HCT116 (cell line): ENCODE measurements at regions not wholly inside any gene's neighbourhood (a gene's known extent, or its start where the extent isn't known, plus 50 kb on each side); places are given as distances from the start of the nearest gene placed in this dataset.

Source experiments
- ATAC-seq: fragments of 200-7000 bp; cut with Tn5 transposase; 2 replicates; pipeline ENCODE4 v1.9.1; 2020; ENCODE audit warnings: mild to moderate bottlenecking, moderate library complexity
- BruUV-seq: library from RNA; stranded (reverse); fragments of 400-500 nt; replicated peaks from 2 replicates; lab custom pipeline; 2021; lab: Mats Ljungman, UMichigan
- CTCF ChIA-PET: fragments of 300-600 bp; sonication (Branson Sonifier 250); formaldehyde crosslinking; loops from one replicate; lab custom pipeline; 2021; ENCODE audit warnings: antibody characterized with exemption; lab: Charles Lee
- POLR2A ChIA-PET: fragments of 300-600, 350-600 bp; sonication (Branson Sonifier 250); formaldehyde crosslinking; loops from one replicate; lab custom pipeline; 2021; ENCODE audit warnings: antibody characterized with exemption; lab: Charles Lee
- RAD21 ChIA-PET, 2 experiments: fragments of 300-600 bp; sonication (Branson Sonifier 250); formaldehyde crosslinking; loops; one replicate each; lab custom pipeline; 2023; ENCODE audit warnings: low total read pairs in 2 of 2; ENCODE audit not compliant: uncharacterized antibody in 2 of 2, unreplicated experiment in 2 of 2, low non-redundant PET in 1 of 2; lab: Charles Lee
- DNase-seq: peaks from one replicate; pipeline ENCODE4 v3.0.0-alpha.2; 2010; ENCODE audit warnings: low read depth, low spot score
- H2AFZ ChIP-seq: fragments of 200-600 bp; shearing (Covaris generic), sonication (generic); 2 replicates; pipeline ENCODE4 v1.6.1; 2017; ENCODE audit warnings: low read depth, mixed run types, mixed read lengths, antibody characterized with exemption, low read length; ENCODE audit not compliant: poor library complexity, severe bottlenecking
- H3K27ac ChIP-seq: 2 replicates; pipeline ENCODE4 v1.5.1; 2012; ENCODE audit warnings: low read depth, low read length
- H3K27me3 ChIP-seq: fragments of 200-600 bp; sonication (generic); 2 replicates; pipeline ENCODE4 v1.6.1; 2016; ENCODE audit warnings: mixed run types, low read length, mixed read lengths; ENCODE audit not compliant: insufficient read depth
- H3K36me3 ChIP-seq, 2 experiments: fragments of 200-500 bp in 1 of 2; fragments of 200-600 bp in 1 of 2; sonication (Bioruptor generic) in 1 of 2; sonication (generic) in 1 of 2; 2 replicates each; pipeline versions ENCODE4 v1.5.1 to v1.6.1; 2014 to 2016; ENCODE audit warnings: low read length in 2 of 2, inconsistent platforms in 1 of 2, mixed read lengths in 1 of 2, mixed run types in 1 of 2; ENCODE audit not compliant: insufficient read depth in 2 of 2, control insufficient read depth in 1 of 2
- H3K4me1 ChIP-seq, 2 experiments: fragments of 200-600 bp in 1 of 2; sonication (generic) in 1 of 2; 2 replicates each; pipeline versions ENCODE4 v1.5.1 to v1.6.1; 2012 to 2017; ENCODE audit warnings: low read length in 2 of 2, inconsistent platforms in 1 of 2, mild to moderate bottlenecking in 1 of 2, mixed read lengths in 1 of 2, mixed run types in 1 of 2, moderate library complexity in 1 of 2; ENCODE audit not compliant: insufficient read depth in 2 of 2, control insufficient read depth in 1 of 2
- H3K4me2 ChIP-seq: fragments of 200-600 bp; sonication (generic); 2 replicates; pipeline ENCODE4 v1.6.1; 2017; ENCODE audit warnings: mixed run types, low read length, mixed read lengths
- H3K4me3 ChIP-seq, 2 experiments: fragments of 200-600 bp in 1 of 2; sonication (generic) in 1 of 2; replicated peaks in 1 of 2; 2 replicates each; pipeline ENCODE4 v1.5.1; 2011 to 2016; ENCODE audit warnings: low read length in 2 of 2, control low read depth in 1 of 2, low read depth in 1 of 2, mild to moderate bottlenecking in 1 of 2, mixed read lengths in 1 of 2, mixed run types in 1 of 2
- H3K79me2 ChIP-seq: fragments of 200-600 bp; sonication (generic); 2 replicates; pipeline ENCODE4 v1.6.1; 2017; ENCODE audit warnings: mild to moderate bottlenecking, mixed run types, low read length, moderate library complexity, mixed read lengths; ENCODE audit not compliant: insufficient read depth
- H3K9ac ChIP-seq: fragments of 200-600 bp; sonication (generic); 2 replicates; pipeline ENCODE4 v1.6.1; 2016; ENCODE audit warnings: low read length, mixed read lengths
- H3K9me2 ChIP-seq: fragments of 200-600 bp; sonication (generic), shearing (Covaris generic); 2 replicates; pipeline ENCODE4 v1.6.1; 2017; ENCODE audit warnings: mixed run types, mild to moderate bottlenecking, moderate library complexity; ENCODE audit not compliant: insufficient read depth
- H3K9me3 ChIP-seq, 2 experiments: fragments of 200-500 bp in 1 of 2; fragments of 200-600 bp in 1 of 2; sonication (Bioruptor generic) in 1 of 2; sonication (generic) in 1 of 2; 2 replicates each; pipeline ENCODE4 v1.6.1; 2014 to 2017; ENCODE audit warnings: low read length in 2 of 2, mixed read lengths in 2 of 2, inconsistent platforms in 1 of 2, low read depth in 1 of 2, mild to moderate bottlenecking in 1 of 2, mixed run types in 1 of 2, moderate library complexity in 1 of 2; ENCODE audit not compliant: control insufficient read depth in 1 of 2, insufficient read depth in 1 of 2
- H4K20me1 ChIP-seq: fragments of 200-600 bp; sonication (generic), shearing (Covaris generic); 2 replicates; pipeline ENCODE4 v1.6.1; 2017; ENCODE audit warnings: mixed run types, mild to moderate bottlenecking, moderate library complexity; ENCODE audit not compliant: insufficient read depth
- EZH2phosphoT487 ChIP-seq: fragments of 200-600 bp; IDR thresholded peaks from 2 replicates; pipeline ENCODE4 v1.6.1; 2018; ENCODE audit warnings: antibody characterized with exemption, borderline replicate concordance
- JUND ChIP-seq: IDR thresholded peaks from 2 replicates; pipeline ENCODE4 v1.6.1; 2012
- MAX ChIP-seq: IDR thresholded peaks from 2 replicates; pipeline ENCODE4 v1.6.1; 2012
- POLR2A ChIP-seq: IDR thresholded peaks from 2 replicates; pipeline ENCODE4 v1.7.0; 2011; ENCODE audit warnings: borderline replicate concordance; ENCODE audit not compliant: insufficient read depth, insufficient read length; ENCODE audit errors: extremely low read depth
- POLR2AphosphoS5 ChIP-seq: IDR thresholded peaks from 2 replicates; pipeline ENCODE4 v1.6.1; 2011; ENCODE audit warnings: mild to moderate bottlenecking, low read depth, low read length, moderate library complexity
- REST ChIP-seq: IDR thresholded peaks from 2 replicates; pipeline ENCODE4 v1.6.1; 2012; ENCODE audit warnings: low read depth
- SIN3A ChIP-seq: IDR thresholded peaks from 2 replicates; pipeline ENCODE4 v1.6.1; 2012; ENCODE audit warnings: low read depth
- SRF ChIP-seq: IDR thresholded peaks from 2 replicates; pipeline ENCODE4 v1.6.1; 2012; ENCODE audit warnings: low read depth
- ZFX ChIP-seq: fragments of 450-650 bp; IDR thresholded peaks from 2 replicates; pipeline ENCODE4 v1.6.1; 2017
- ZNF274 ChIP-seq: fragments of 200-500 bp; sonication (Bioruptor generic); IDR thresholded peaks from 2 replicates; pipeline ENCODE4 v1.6.1; 2014; ENCODE audit warnings: mild to moderate bottlenecking, low read depth, low read length, inconsistent platforms
- intact Hi-C: fragments of 100-400 bp; cut with micrococcal nuclease; formaldehyde crosslinking; loops from 2 replicates; pipeline ENCODE4 v1.10.0; 2022
- TF ChIP-seq, protein P1 (sequence below): IDR thresholded peaks from 2 replicates; pipeline ENCODE4 v1.6.1; 2011; ENCODE audit warnings: mild to moderate bottlenecking, low read length, moderate library complexity; ENCODE audit not compliant: insufficient replicate concordance; ENCODE audit errors: extremely low read depth

- Histone ChIP-seq H3K79me2 (no peaks in the 10 kb centered on the region), H3K9ac (no peak overlapping the region), H4K20me1 (no peaks in the 10 kb centered on the region), H3K9me3 (no peaks in the 10 kb centered on the region), H3K36me3 (no peaks in the 10 kb centered on the region), H3K4me3 (no peak overlapping the region), H3K27ac (no peak overlapping the region), H3K4me1 (no peaks in the 10 kb centered on the region), H3K9me2 (no peaks in the 10 kb centered on the region), H3K4me2 (no peak overlapping the region), H3K27me3 (no peaks in the 10 kb centered on the region), H2AFZ (no peak overlapping the region)
- intact Hi-C loops: no loop called here
- CTCF ChIA-PET: no interaction called here
- DNase-seq (no peak), ATAC-seq (no peak)
- RAD21 ChIA-PET: no interaction called here
- POLR2A ChIA-PET: no interaction called here
- BruUV-seq: no TSS peak
- TF ChIP-seq MAX: no peak
- no peak for TF ChIP-seq REST
- TF ChIP-seq SRF: no peak
- TF ChIP-seq SIN3A: no peak
- TF ChIP-seq ZNF274: no peak
Measured at GRCh38 chr1:98197356-98197755, 276.5 kb upstream of the DPYD start.

DNA sequence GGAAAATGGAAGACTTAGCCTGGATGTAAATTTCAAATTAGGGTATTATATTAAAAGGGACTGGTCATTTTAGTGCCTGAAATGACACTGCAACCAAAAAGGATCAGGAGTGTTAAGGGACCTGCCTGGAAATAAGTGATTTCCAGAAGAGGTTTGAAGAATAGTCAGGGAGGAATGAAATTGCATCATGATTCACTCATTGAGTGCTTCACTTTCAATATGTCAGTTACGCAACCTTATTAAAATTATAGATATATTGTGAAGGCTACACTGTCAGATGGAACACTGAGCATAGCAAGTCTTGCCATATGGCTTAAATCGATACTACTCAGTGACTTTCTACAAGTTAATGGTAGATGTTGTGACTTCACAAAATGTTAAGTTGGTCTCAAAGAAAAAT lies 275.2 kb upstream of the DPYD start:
- Histone ChIP-seq H4K20me1 (no peaks in the 10 kb centered on the region), H3K9ac (no peak overlapping the region), H3K9me3 (no peaks in the 10 kb centered on the region), H3K36me3 (no peaks in the 10 kb centered on the region), H3K27me3 (no peaks in the 10 kb centered on the region), H3K4me2 (no peak overlapping the region), H3K79me2 (no peaks in the 10 kb centered on the region), H2AFZ (no peak overlapping the region), H3K27ac (no peak overlapping the region), H3K9me2 (no peaks in the 10 kb centered on the region), H3K4me3 (no peak overlapping the region), H3K4me1 (no peaks in the 10 kb centered on the region)
- BruUV-seq: no TSS peak
- DNase-seq (no peak), ATAC-seq (no peak)
- intact Hi-C loops: no loop called here
- ChIA-PET RAD21 (no interaction called here), POLR2A (no interaction called here), CTCF (no interaction called here)
- TF ChIP-seq ZFX: no peak
- TF ChIP-seq JUND: no peak
- TF ChIP-seq POLR2AphosphoS5: no peak
- no peak for TF ChIP-seq POLR2A
- TF ChIP-seq MAX: no peak
- no peak for TF ChIP-seq REST
- no peak for TF ChIP-seq EZH2phosphoT487
- TF ChIP-seq, protein P1, sequence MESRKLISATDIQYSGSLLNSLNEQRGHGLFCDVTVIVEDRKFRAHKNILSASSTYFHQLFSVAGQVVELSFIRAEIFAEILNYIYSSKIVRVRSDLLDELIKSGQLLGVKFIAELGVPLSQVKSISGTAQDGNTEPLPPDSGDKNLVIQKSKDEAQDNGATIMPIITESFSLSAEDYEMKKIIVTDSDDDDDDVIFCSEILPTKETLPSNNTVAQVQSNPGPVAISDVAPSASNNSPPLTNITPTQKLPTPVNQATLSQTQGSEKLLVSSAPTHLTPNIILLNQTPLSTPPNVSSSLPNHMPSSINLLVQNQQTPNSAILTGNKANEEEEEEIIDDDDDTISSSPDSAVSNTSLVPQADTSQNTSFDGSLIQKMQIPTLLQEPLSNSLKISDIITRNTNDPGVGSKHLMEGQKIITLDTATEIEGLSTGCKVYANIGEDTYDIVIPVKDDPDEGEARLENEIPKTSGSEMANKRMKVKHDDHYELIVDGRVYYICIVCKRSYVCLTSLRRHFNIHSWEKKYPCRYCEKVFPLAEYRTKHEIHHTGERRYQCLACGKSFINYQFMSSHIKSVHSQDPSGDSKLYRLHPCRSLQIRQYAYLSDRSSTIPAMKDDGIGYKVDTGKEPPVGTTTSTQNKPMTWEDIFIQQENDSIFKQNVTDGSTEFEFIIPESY: no peak
